SKM-1 treated with dmso at 0.1 percent for 144 hours (cell line): ENCODE measurements at regions not wholly inside any gene's neighbourhood (a gene's known extent, or its start where the extent isn't known, plus 50 kb on each side); places are given as distances from the start of the nearest gene placed in this dataset.
A peak's percentile ranks its signal among the peaks of the same experiment; 100 is the strongest.
"Not testable (repeated sequence)": the region's sequence is repeated elsewhere in the genome, so short reads cannot be mapped to it uniquely, and the experiment has no call there.

Source experiments
- DNase-seq: peaks from one replicate; lab custom pipeline; 2025; ENCODE audit not compliant: unreplicated experiment; lab: John Stamatoyannopoulos, UW

DNA sequence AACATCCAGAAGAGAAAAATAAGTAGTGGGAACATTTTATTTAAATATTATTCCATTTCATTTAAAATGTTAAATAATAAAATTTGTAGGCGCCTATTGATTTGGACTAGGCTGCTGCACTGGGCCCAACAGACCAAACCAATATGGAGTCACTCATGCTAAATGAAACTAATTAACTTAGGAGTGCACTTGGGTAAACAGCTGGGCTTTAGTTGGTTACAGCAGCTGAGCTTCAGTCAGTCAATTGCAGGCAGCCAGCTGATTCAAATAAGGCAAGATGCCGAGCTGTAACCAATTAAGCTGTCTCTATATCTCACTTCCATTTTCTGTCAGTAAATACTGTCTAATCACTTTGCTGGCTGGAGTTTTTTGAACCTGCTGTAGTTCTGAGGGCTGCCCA lies 102.1 kb upstream of the WDR11 start:
- no peak for DNase-seq

GRCh38 chr10:120749856-120750566 lies 101.2 kb upstream of the WDR11 start:
- DNase-seq, result peak; percentile 99

GRCh38 chr10:120755771-120756170 lies 95.4 kb upstream of the WDR11 start:
- DNase-seq, result peak; percentile 55

DNA sequence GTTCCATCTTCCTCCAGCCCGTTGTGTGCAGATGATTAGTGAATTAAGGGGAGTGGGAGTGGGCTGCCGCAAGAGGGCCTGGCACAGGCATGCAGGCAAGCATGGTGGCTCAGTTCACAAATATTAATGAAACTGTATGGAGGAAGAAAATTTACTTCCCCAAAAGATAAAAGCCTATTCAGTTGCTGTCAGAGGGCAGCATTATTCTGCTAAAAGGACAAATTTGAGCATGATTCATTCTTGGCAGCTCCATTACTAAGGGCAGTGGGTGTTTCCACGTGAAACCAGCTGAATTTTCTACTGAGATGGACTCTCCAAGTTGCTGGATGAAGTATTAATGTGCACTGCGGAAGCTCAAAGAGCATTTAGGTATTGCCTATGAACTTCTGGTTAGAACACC lies 90.9 kb upstream of the WDR11 start:
- no peak for DNase-seq

- no peak for DNase-seq
Observed at GRCh38 chr10:120761951-120762350, 89.2 kb upstream of the WDR11 start.

DNA sequence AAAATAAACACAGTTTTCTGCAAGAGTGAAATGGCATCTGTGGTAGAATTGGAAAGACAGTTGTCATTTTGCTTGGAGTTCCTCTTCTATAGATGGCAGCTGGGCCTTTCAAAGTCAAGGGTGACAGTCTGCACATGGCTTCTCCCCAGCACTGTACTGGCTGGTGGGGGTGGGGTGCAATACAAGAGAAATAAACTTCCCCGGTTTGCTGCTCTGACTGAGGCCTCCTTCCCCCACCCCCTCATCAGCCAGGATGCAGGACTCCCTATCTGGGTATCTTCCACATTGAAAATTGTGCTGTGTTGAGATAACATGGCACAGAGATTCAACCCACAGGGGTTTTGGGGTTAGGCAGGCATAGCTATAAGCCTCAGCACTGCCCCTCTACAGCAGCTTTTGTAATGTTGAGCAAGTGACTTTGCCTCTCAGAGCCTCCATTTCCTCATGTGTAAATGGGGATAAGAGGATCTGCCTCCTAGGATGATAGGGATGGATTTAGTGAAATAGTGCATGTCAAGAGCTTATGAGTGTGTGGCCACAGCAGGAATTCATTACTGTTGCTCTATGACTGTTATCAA lies 85.8 kb upstream of the WDR11 start:
- no peak for DNase-seq

DNA sequence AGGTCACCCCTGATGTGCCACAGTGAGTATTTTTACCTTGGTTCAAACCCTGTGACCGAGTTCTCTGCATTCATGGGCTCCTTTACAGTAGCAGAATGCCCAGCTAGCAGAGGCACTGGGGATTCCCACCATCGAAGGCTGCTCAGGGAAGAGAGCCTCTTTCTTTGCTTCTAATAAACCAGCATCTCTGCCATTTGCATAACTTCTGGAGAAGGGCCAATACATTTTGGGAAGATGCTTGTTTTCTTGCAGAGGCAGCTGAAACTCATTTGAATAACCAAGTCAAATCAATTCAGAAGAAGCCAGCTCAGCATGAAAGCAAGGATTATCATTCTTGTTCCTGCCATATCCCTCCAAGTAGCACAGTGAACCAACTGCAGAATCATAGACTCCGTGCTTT lies 82.9 kb upstream of the WDR11 start:
- DNase-seq, result no peak

DNA sequence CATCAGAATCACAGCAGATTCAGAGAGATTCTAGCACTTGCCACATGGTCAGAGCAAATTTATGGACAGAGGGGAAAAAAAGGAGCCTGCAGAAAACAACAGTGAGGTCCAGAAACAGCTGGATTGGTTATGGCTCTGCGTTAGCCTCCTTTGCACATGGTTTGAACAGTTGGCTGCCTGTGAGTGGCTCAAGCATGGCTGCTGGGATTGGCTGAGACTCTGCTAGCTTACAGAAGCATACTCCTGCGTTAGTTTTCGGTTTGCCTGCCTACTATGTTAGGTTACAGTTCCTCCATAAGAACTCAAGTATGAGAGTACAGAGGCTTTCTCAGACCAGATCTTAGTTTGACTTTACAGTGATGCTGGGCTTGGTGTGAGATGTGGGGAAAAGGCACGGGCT lies 80.7 kb upstream of the WDR11 start:
- DNase-seq, result no peak

DNA sequence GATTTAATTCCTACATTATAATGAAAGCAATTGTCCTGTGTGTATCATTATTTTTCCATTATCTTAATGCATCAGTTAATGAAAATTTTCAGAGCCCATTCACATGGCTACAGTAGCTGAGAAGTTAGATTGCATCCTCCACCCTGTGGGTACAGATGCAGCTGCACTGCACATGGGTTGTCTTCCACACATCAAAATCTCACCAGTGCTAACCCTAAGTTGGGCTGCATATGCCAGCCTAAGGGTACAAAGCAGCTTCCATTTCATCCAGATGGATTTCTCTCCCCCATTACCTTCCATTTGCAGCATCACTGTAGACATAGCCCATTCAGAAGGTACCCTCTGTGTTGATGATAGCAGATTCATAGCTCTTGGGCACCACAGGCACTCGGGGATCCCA lies 74.7 kb upstream of the WDR11 start:
- DNase-seq, result no peak

- no peak for DNase-seq
Observed at GRCh38 chr10:120782336-120782735, 68.8 kb upstream of the WDR11 start.

DNA sequence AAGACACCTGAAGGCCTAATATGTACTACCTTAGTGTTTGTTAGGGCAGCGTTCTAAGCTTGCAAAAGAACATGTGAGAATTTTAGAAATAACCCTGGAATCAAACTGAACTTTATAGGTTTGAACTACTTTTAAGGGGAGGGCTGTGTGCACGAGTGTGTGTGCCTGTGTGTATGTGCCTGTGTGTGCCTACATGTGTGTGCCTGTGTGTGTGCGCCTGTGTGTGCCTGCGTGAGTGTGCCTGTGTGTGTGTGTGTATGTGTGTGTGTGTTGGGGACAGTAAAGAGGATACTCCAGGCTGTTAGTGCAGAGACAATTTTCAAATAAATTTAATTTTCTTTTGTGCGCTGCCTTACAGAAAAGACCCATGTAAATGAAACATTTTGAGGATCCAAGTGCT lies 68.1 kb upstream of the WDR11 start:
- DNase-seq, result no peak

DNA sequence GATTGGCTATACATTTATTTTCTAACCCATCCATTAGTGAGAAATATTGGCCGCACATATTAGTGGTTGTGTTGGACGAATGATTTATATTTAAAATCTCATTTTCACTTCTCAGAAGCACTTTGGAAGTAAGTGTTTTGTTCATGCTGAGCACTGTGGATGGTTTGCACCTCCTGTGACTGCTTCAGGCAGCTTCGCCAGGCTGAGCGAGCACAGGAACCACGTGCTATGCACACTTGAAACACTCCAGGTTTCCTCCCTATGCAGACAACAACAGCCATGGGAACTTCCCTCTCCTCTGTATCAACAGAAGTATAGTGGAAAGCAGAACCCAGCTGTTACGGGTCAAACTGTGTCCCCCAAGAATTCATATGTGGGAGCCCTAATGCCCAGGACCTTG lies 67.3 kb upstream of the WDR11 start:
- no peak for DNase-seq

DNA sequence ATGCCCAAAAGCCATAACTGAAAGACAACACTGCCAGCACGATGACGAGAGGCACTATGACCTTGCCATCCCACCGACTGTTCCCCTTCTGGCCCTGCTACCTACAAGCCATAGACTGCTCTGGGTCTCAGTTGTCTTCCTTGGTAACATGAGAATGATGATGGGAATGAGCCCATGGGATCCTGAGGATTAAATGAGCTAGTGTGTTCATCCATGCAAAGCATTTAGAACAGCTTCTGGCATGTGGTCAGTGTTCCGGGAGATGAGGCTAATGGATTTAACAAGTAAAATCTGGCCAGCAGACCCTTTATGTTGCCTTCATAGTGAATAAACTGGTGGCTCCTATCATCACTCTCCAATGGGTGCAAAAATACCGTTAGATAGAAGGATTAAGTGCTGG lies 62.4 kb upstream of the WDR11 start:
- DNase-seq, result no peak

- DNase-seq, result peak; percentile 86
Observed at GRCh38 chr10:120789303-120790203, 61.6 kb upstream of the WDR11 start.

DNA sequence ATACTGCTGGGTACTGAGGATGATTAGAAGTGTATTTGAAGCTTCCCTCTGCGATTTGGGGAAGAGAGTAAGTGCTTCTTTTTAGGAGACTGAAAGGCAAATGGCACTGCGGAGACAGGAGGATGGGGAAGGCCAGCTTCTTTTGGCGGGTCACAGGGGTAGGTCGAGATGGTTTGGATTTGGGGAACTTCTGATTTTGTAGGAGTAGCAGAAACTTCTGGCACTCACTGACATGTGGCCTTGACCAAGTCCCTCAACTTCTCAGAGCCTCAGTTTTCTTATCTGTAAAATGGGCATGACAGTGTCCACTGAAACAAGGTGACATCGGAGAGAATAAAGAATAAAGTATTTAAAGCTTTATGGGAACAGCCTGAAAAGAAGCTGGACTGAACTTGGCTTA lies 59.8 kb upstream of the WDR11 start:
- DNase-seq, result no peak

- no peak for DNase-seq
Observed at GRCh38 chr10:120793088-120793487, 58.1 kb upstream of the WDR11 start.

GRCh38 chr10:120794390-120794789 lies 56.8 kb upstream of the WDR11 start:
- DNase-seq, result no peak

DNA sequence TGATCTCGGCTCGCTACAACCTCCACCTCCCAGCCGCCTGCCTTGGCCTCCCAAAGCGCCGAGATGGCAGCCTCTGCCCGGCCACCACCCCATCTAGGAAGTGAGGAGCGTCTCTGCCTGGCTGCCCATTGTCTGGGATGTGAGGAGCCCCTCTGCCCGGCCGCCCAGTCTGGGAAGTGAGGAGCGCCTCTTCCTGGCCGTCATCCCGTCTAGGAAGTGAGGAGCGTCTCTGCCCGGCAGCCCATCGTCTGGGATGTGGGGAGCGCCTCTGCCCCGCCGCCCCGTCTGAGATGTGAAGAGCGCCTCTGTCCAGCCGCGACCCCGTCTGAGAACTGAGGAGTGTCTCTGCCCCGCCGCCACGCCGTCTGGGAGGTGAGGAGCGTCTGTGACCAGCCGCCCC lies 52.9 kb upstream of the WDR11 start:
- DNase-seq, result not testable (repeated sequence)

DNA sequence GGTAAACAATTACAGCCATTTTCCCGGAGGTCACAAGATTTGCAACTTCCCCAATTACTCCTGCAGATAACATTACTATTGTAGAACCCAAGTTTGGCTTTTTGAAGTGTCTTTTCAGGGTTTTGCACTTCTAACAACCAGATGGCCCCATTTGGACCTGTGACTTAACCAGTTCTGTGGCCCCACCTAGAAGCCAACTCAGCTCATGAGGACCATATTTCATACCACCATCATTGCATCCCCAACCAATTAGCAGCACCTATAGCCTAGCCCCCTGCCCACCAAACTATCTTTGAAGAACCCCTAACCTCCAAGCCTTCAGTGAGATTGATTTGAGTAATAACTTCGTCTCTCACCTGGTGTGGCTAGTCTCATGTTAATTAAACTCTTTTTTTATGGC lies 51.3 kb upstream of the WDR11 start:
- no peak for DNase-seq

DNA sequence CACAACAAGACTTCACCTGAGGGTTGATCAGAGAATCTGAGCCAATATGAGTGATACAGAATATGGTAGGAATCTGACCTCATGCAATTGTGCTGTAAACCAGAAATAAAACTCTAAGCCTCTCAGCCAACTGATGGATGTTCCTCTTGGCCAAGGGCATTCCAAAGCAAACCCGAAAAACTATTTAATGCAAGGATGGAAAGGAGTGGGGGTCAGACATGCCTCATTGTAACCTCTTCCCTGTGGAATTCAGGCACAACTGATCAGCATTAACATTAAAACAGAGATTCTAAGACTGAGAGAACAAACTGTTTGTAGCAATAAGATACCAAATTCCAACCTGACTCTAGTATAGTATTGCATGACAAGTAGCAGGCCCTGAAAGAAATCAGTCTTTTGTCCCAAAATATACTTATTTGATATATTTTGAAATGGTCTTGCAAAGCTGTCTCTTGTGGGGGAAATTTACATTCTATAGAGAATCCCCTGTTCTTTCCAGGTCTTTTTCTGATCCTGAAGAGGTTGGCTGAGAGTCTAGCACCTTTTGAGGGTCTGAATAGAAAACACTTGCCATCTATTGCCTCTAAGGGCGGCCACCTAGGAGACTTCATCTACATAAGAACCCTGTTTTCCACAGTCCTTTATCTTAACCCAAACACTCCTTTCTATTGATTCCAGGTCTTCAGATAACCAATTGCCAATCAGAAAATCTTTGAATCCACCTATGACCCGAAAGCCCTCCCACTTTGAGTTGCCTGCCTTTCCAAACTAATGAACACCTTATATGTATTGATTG lies 50.4 kb upstream of the WDR11 start:
- DNase-seq, result no peak
